ENCODE measurements at regions not wholly inside any gene's neighbourhood (a gene's known extent, or its start where the extent isn't known, plus 50 kb on each side); places are given as distances from the start of the nearest gene placed in this dataset.

GRCh38 chr12:58262796-58263195 is 321.4 kb downstream of the ATP23 start:
- Histone ChIP-seq H2AFZ (ENCODE audit: insufficient read depth, low read depth, low read length, poor library complexity, severe bottlenecking) (no peak overlapping the region), H3K27ac (ENCODE audit: low read depth in 1 of 2, low read length in 2 of 2) (no peak overlapping the region), H3K9me3 (replicated peaks in 1 of 2; ENCODE audit: control insufficient read depth in 1 of 2, insufficient read depth in 1 of 2, low read length in 2 of 2) (peaks cover 0 to 5% of the 10 kb centered on the region in 2 donors), H4K20me1 (ENCODE audit: insufficient read depth, low read length) (no peaks in the 10 kb centered on the region), H3K36me3 (replicated peaks in 1 of 2; ENCODE audit: control insufficient read depth in 1 of 2, insufficient read depth in 2 of 2, low read length in 2 of 2) (no peaks in the 10 kb centered on the region), H3K4me1 (ENCODE audit: control insufficient read depth in 1 of 2, insufficient read depth in 2 of 2, low read length in 2 of 2) (no peaks in the 10 kb centered on the region), H3K4me3 (replicated peaks in 1 of 3; ENCODE audit: low read depth in 2 of 3, low read length in 3 of 3) (no peak overlapping the region), H3K27me3 (ENCODE audit: control insufficient read depth in 2 of 2, insufficient read depth in 2 of 2, low read length in 2 of 2) (no peaks in the 10 kb centered on the region), H3K79me2 (ENCODE audit: insufficient read depth, low read length) (no peaks in the 10 kb centered on the region), H3K9ac (ENCODE audit: insufficient read depth, low read length, poor library complexity, severe bottlenecking) (no peak overlapping the region), H3K4me2 (replicated peaks; ENCODE audit: extremely low read depth, low read length, poor library complexity, severe bottlenecking) (no peak overlapping the region)
- no peaks in the 10 kb centered on the region for H3K4me1 Mint-ChIP-seq
- intact Hi-C loops (cut with micrococcal nuclease) = no loop called here
- 78% methylated on average over 1 of the region's 1 CpG for whole genome bisulfite sequencing (ENCODE audit: insufficient coverage)
- no peaks in the 10 kb centered on the region for H3K36me3 Mint-ChIP-seq
- DNase-seq = no peak
- TF ChIP-seq CTCF (IDR thresholded peaks at IDR 0.05) = no peak
- no peak overlapping the region for H3K4me3 Mint-ChIP-seq
- H3K9me3 Mint-ChIP-seq = peaks cover 0 to 5% (median 2%) of the 10 kb centered on the region in 7 donors
- no peaks in the 10 kb centered on the region for H3K27me3 Mint-ChIP-seq (ENCODE audit: low read depth in 3 of 3)
- no peak overlapping the region for H3K27ac Mint-ChIP-seq

GRCh38 chr12:58263816-58264215 is 322.4 kb downstream of the ATP23 start:
- no peaks in the 10 kb centered on the region for H3K27me3 ChIP-seq (ENCODE audit: control insufficient read depth in 2 of 2, insufficient read depth in 2 of 2, low read length in 2 of 2)
- Mint-ChIP-seq H3K4me1 (no peaks in the 10 kb centered on the region), H3K36me3 (no peaks in the 10 kb centered on the region), H3K9me3 (peaks cover 0 to 5% (median 2%) of the 10 kb centered on the region in 7 donors), H3K27ac (no peak overlapping the region), H3K4me3 (no peak overlapping the region), H3K27me3 (ENCODE audit: low read depth in 3 of 3) (no peaks in the 10 kb centered on the region)
- no peak overlapping the region for H3K4me3 ChIP-seq (replicated peaks in 1 of 3; ENCODE audit: low read depth in 2 of 3, low read length in 3 of 3)
- no peak overlapping the region for H3K4me2 ChIP-seq (replicated peaks; ENCODE audit: extremely low read depth, low read length, poor library complexity, severe bottlenecking)
- H3K4me1 ChIP-seq (ENCODE audit: control insufficient read depth in 1 of 2, insufficient read depth in 2 of 2, low read length in 2 of 2) = no peaks in the 10 kb centered on the region
- H3K79me2 ChIP-seq (ENCODE audit: insufficient read depth, low read length) = no peaks in the 10 kb centered on the region
- peaks cover 0 to 5% of the 10 kb centered on the region in 2 donors for H3K9me3 ChIP-seq (replicated peaks in 1 of 2; ENCODE audit: control insufficient read depth in 1 of 2, insufficient read depth in 1 of 2, low read length in 2 of 2)
- H3K27ac ChIP-seq (ENCODE audit: low read depth in 1 of 2, low read length in 2 of 2) = no peak overlapping the region
- no peak overlapping the region for H2AFZ ChIP-seq (ENCODE audit: insufficient read depth, low read depth, low read length, poor library complexity, severe bottlenecking)
- no peak overlapping the region for H3K9ac ChIP-seq (ENCODE audit: insufficient read depth, low read length, poor library complexity, severe bottlenecking)
- no peak for TF ChIP-seq CTCF (IDR thresholded peaks at IDR 0.05)
- WGBS (ENCODE audit: insufficient coverage) = no CpG with 5 or more reads among the region's 1 CpG
- no peaks in the 10 kb centered on the region for H3K36me3 ChIP-seq (replicated peaks in 1 of 2; ENCODE audit: control insufficient read depth in 1 of 2, insufficient read depth in 2 of 2, low read length in 2 of 2)
- H4K20me1 ChIP-seq (ENCODE audit: insufficient read depth, low read length) = no peaks in the 10 kb centered on the region
- intact Hi-C loops (cut with micrococcal nuclease) = no loop called here
- DNase-seq = no peak

All from CD14-positive monocyte (primary cell).